Common myeloid progenitor, CD34-positive (primary cell): ENCODE measurements at regions not wholly inside any gene's neighbourhood (a gene's known extent, or its start where the extent isn't known, plus 50 kb on each side); places are given as distances from the start of the nearest gene placed in this dataset.

Experiments
- CTCF ChIA-PET: fragments of 350-600 bp; sonication (Branson Sonifier 250); formaldehyde crosslinking; loops from one replicate; lab custom pipeline; 2021; ENCODE audit warnings: antibody characterized with exemption; lab: Charles Lee
- POLR2A ChIA-PET: fragments of 350-600 bp; sonication (Branson Sonifier 250); formaldehyde crosslinking; loops from one replicate; lab custom pipeline; 2021; ENCODE audit warnings: antibody characterized with exemption; lab: Charles Lee
- DNase-seq, 3 donors: peaks; one replicate each; pipeline versions ENCODE4 v3.0.0 to v3.0.0-alpha.2; 2013
- H3K27ac ChIP-seq, 2 experiments: 1 replicate in 1 of 2; 2 replicates in 1 of 2; pipeline ENCODE4 v1.7.0; 2013; ENCODE audit warnings: inconsistent platforms in 2 of 2, low read length in 2 of 2, mild to moderate bottlenecking in 2 of 2, low read depth in 1 of 2, moderate library complexity in 1 of 2; ENCODE audit not compliant: severe bottlenecking in 2 of 2, insufficient read depth in 1 of 2, poor library complexity in 1 of 2
- H3K27me3 ChIP-seq, 5 experiments: replicated peaks in 2 of 5; 1 replicate in 3 of 5; 2 replicates in 2 of 5; pipeline versions ENCODE4 v1.6.1 to v1.7.0; 2013; ENCODE audit warnings: low read length in 4 of 5, mild to moderate bottlenecking in 2 of 5, moderate library complexity in 2 of 5, inconsistent platforms in 1 of 5; ENCODE audit not compliant: insufficient read depth in 5 of 5, control insufficient read depth in 4 of 5
- H3K36me3 ChIP-seq, 4 experiments: 1 replicate in 2 of 4; 2 replicates in 2 of 4; pipeline versions ENCODE4 v1.6.1 to v1.7.0; 2013; ENCODE audit warnings: low read length in 3 of 4, control low read depth in 1 of 4, mild to moderate bottlenecking in 1 of 4; ENCODE audit not compliant: control insufficient read depth in 4 of 4, insufficient read depth in 4 of 4
- H3K4me1 ChIP-seq, 4 experiments: 1 replicate in 3 of 4; 2 replicates in 1 of 4; pipeline versions ENCODE4 v1.6.1 to v1.7.1; 2013; ENCODE audit warnings: low read length in 3 of 4, mild to moderate bottlenecking in 3 of 4, control low read depth in 1 of 4, inconsistent platforms in 1 of 4, moderate library complexity in 1 of 4; ENCODE audit not compliant: control insufficient read depth in 4 of 4, insufficient read depth in 4 of 4; ENCODE audit errors: control extremely low read depth in 1 of 4
- H3K4me3 ChIP-seq, 7 experiments: 1 replicate in 4 of 7; 2 replicates in 3 of 7; pipeline versions ENCODE4 v1.5.1 to v1.7.0; 2013; ENCODE audit warnings: mild to moderate bottlenecking in 7 of 7, low read length in 6 of 7, moderate library complexity in 6 of 7, inconsistent platforms in 2 of 7, low read depth in 2 of 7, control low read depth in 1 of 7; ENCODE audit not compliant: insufficient read depth in 4 of 7, control insufficient read depth in 1 of 7; ENCODE audit errors: extremely low read depth in 1 of 7
- H3K9me3 ChIP-seq, 5 experiments: 1 replicate in 4 of 5; 2 replicates in 1 of 5; pipeline versions ENCODE4 v1.6.1 to v1.7.1; 2013; ENCODE audit warnings: low read length in 4 of 5, mild to moderate bottlenecking in 2 of 5, inconsistent platforms in 1 of 5, low read depth in 1 of 5, moderate library complexity in 1 of 5; ENCODE audit not compliant: control insufficient read depth in 4 of 5, insufficient read depth in 2 of 5; ENCODE audit errors: control extremely low read depth in 1 of 5
- WGBS: methylation state at CpG from one replicate; pipeline ENCODE4 v1.1.5; 2013; ENCODE audit not compliant: insufficient coverage; 5-methylcytosine and 5-hydroxymethylcytosine counted together

GRCh38 chr4:124095621-124096020, 616.9 kb downstream of the ANKRD50 start:
- no peaks in the 10 kb centered on the region for H3K4me1 ChIP-seq
- H3K36me3 ChIP-seq, result no peaks in the 10 kb centered on the region
- no peaks in the 10 kb centered on the region for H3K27me3 ChIP-seq
- no peak for DNase-seq
- H3K27ac ChIP-seq, result no peak overlapping the region
- 100% methylated on average over 2 of the region's 3 CpGs for WGBS
- ChIA-PET CTCF (no interaction called here), POLR2A (no interaction called here)
- peaks cover 0 to 3% (median 0%) of the 10 kb centered on the region in 5 experiments for H3K9me3 ChIP-seq
- no peak overlapping the region for H3K4me3 ChIP-seq

GRCh38 chr4:124096290-124096689, 616.2 kb downstream of the ANKRD50 start:
- no peaks in the 10 kb centered on the region for H3K4me1 ChIP-seq
- ChIA-PET POLR2A (no interaction called here), CTCF (interaction anchor here (0.9 kb wide), 1 partner anchor 10 kb away, joined by 3 read pairs; no protein-coding TSS in a partner anchor)
- H3K9me3 ChIP-seq, result peaks cover 0 to 3% (median 0%) of the 10 kb centered on the region in 5 experiments
- H3K27me3 ChIP-seq, result no peaks in the 10 kb centered on the region
- no peak overlapping the region for H3K4me3 ChIP-seq
- H3K27ac ChIP-seq, result no peak overlapping the region
- no CpG with 5 or more reads among the region's 1 CpG for WGBS
- DNase-seq, result no peak
- no peaks in the 10 kb centered on the region for H3K36me3 ChIP-seq

- WGBS, result no CpG with 5 or more reads among the region's 1 CpG
- DNase-seq, result no peak
- Histone ChIP-seq H3K27me3 (no peaks in the 10 kb centered on the region), H3K4me3 (no peak overlapping the region), H3K4me1 (no peaks in the 10 kb centered on the region), H3K27ac (no peak overlapping the region), H3K9me3 (peaks cover 0 to 4% (median 0%) of the 10 kb centered on the region in 5 experiments), H3K36me3 (no peaks in the 10 kb centered on the region)
- POLR2A ChIA-PET, result no interaction called here
- CTCF ChIA-PET, result interaction anchor here (0.9 kb wide), 1 partner anchor 9 kb away, joined by 3 read pairs; no protein-coding TSS in a partner anchor
Measured at GRCh38 chr4:124097447-124097846, 615.1 kb downstream of the ANKRD50 start.

GRCh38 chr4:124104101-124104500, 608.4 kb downstream of the ANKRD50 start:
- POLR2A ChIA-PET, result interaction anchor here (0.6 kb wide), 2 partner anchors 120 to 181 kb away, joined by 3 to 8 read pairs; no protein-coding TSS in a partner anchor
- Histone ChIP-seq H3K9me3 (peaks cover 0 to 4% (median 0%) of the 10 kb centered on the region in 5 experiments), H3K4me3 (no peak overlapping the region), H3K27me3 (no peaks in the 10 kb centered on the region), H3K27ac (no peak overlapping the region), H3K36me3 (no peaks in the 10 kb centered on the region), H3K4me1 (no peaks in the 10 kb centered on the region)
- DNase-seq, result no peak
- CTCF ChIA-PET, result interaction anchor here (1.9 kb wide), 1 partner anchor 17 kb away, joined by 4 read pairs; no protein-coding TSS in a partner anchor
- 100% methylated on average over 3 of the region's 3 CpGs for WGBS

- WGBS, result 100% methylated on average over 3 of the region's 3 CpGs
- Histone ChIP-seq H3K4me3 (no peak overlapping the region), H3K36me3 (no peaks in the 10 kb centered on the region), H3K9me3 (peaks cover 0 to 4% (median 0%) of the 10 kb centered on the region in 5 experiments), H3K4me1 (no peaks in the 10 kb centered on the region), H3K27ac (no peak overlapping the region), H3K27me3 (no peaks in the 10 kb centered on the region)
- CTCF ChIA-PET, result interaction anchor here (1.9 kb wide), 1 partner anchor 18 kb away, joined by 4 read pairs; no protein-coding TSS in a partner anchor
- DNase-seq, result no peak
- POLR2A ChIA-PET, result interaction anchor here (0.6 kb wide), 1 partner anchor 182 kb away, joined by 3 read pairs; no protein-coding TSS in a partner anchor
Measured at GRCh38 chr4:124104628-124105027, 607.9 kb downstream of the ANKRD50 start.

- POLR2A ChIA-PET, result no interaction called here
Measured at GRCh38 chr4:124105212-124105611, 607.3 kb downstream of the ANKRD50 start.

GRCh38 chr4:124111411-124111810, 601.1 kb downstream of the ANKRD50 start:
- no CpG with 5 or more reads among the region's 2 CpGs for WGBS
- H3K4me3 ChIP-seq, result no peak overlapping the region
- DNase-seq, result peak in 2 of 3 donors; percentile 24 to 41
- ChIA-PET CTCF (interaction anchor here (0.6 to 2.1 kb wide), 2 partner anchors 984 to 1010 kb away, joined by 3 to 7 read pairs; no protein-coding TSS in a partner anchor), POLR2A (interaction anchor here (0.6 kb wide), 1 partner anchor 301 kb away, joined by 4 read pairs; no protein-coding TSS in a partner anchor)
- no peaks in the 10 kb centered on the region for H3K9me3 ChIP-seq
- no peaks in the 10 kb centered on the region for H3K27me3 ChIP-seq
- peaks cover 0 to 10% (median 1%) of the 10 kb centered on the region in 4 experiments for H3K4me1 ChIP-seq
- H3K27ac ChIP-seq, result peak overlapping the region in 1 of 2 experiments; percentile 1
- no peaks in the 10 kb centered on the region for H3K36me3 ChIP-seq

More at GRCh38 chr4:124105212-124105611, 607.3 kb downstream of the ANKRD50 start:
- CTCF ChIA-PET, result interaction anchor here (1.6 to 1.9 kb wide), 2 partner anchors 8 to 18 kb away, joined by 3 to 4 read pairs; no protein-coding TSS in a partner anchor
- H3K9me3 ChIP-seq, result peaks cover 0 to 4% (median 0%) of the 10 kb centered on the region in 5 experiments
- no peaks in the 10 kb centered on the region for H3K36me3 ChIP-seq
- 100% methylated on average over 2 of the region's 2 CpGs for WGBS
- H3K4me1 ChIP-seq, result no peaks in the 10 kb centered on the region
- DNase-seq, result no peak
- no peak overlapping the region for H3K4me3 ChIP-seq
- no peaks in the 10 kb centered on the region for H3K27me3 ChIP-seq
- no peak overlapping the region for H3K27ac ChIP-seq
